ENCODE measurements at regions not wholly inside any gene's neighbourhood (a gene's known extent, or its start where the extent isn't known, plus 50 kb on each side); places are given as distances from the start of the nearest gene placed in this dataset.
"Not testable (repeated sequence)": the region's sequence is repeated elsewhere in the genome, so short reads cannot be mapped to it uniquely, and the experiment has no call there.

DNA sequence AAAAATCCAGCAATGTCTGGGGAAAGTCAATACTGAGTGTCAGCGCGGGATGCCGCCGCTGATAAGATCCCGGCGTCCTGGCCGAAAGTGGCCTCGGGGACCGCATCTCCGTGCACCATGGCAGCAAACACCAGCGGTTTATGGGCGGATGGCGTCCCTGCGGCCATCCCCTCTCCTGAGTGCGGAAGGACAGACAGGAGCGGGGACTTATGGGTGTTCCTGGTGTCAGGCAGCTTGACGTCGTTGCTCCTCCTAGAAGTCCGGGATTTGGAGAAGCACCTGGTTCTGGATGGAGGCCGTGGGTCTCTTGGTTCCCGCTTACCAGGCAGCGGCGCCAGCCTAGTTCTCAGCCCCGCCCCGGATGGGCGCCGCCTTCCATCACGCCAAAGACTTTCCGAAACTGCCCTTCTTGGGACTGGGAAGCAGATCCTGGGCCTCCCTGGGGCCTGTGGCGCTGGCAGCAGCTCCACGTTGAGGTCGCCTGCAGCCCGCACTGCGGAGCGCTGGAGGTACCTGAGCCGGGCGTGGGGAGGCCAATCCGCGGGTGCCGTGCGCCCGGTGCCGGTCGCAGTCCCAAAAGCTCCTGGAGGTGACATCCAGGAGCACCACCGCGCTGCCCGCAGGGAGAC lies 119.1 kb downstream of the CCDC74A start:
- TF ChIP-seq POLR2AphosphoS5 (IDR thresholded peaks at IDR 0.05) (no peak), POLR2A (IDR thresholded peaks at IDR 0.05) (no peak), CTCF (IDR thresholded peaks at IDR 0.05) (no peak)
- peak overlapping the region; percentile 3 to 4 for H3K4me3 ChIP-seq
- H3K27ac ChIP-seq: no peak overlapping the region
- intact Hi-C loops (cut with DNase I): no loop called here
- no peaks in the 10 kb centered on the region for H3K9me3 ChIP-seq
- H3K27me3 ChIP-seq (replicated peaks; ENCODE audit: insufficient read depth): no peaks in the 10 kb centered on the region
- DNase-seq (ENCODE audit: low spot score): no peak
- no peaks in the 10 kb centered on the region for H3K36me3 ChIP-seq
- no peaks in the 10 kb centered on the region for H3K4me1 ChIP-seq (replicated peaks)
- WGBS: 35% methylated on average over 47 of the region's 47 CpGs

DNA sequence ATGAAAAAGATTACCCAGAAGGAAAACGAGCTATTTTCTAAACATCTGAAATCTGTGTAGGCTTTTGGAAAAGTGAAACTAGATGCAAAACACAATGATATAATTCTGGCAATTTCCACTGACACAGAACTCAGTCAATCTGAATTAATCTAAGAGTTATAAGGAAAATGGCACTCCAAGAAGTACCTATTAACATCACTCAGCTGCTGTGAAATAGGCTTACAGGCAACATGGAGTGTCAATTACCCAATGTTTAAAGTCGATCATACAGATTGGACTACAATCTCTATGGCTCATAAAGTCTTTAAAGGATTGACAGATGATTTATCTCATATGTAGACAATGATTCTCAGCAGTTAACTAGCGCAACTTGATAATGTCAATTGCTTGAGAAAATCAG lies 120.9 kb downstream of the CCDC74A start:
- 39% methylated on average over 3 of the region's 3 CpGs for WGBS
- DNase-seq (ENCODE audit: low spot score); H3K27ac ChIP-seq; H3K4me1 ChIP-seq (replicated peaks); H3K27me3 ChIP-seq (replicated peaks; ENCODE audit: insufficient read depth); H3K36me3 ChIP-seq; H3K4me3 ChIP-seq; intact Hi-C loops (cut with DNase I); H3K9me3 ChIP-seq: not testable (repeated sequence)

DNA sequence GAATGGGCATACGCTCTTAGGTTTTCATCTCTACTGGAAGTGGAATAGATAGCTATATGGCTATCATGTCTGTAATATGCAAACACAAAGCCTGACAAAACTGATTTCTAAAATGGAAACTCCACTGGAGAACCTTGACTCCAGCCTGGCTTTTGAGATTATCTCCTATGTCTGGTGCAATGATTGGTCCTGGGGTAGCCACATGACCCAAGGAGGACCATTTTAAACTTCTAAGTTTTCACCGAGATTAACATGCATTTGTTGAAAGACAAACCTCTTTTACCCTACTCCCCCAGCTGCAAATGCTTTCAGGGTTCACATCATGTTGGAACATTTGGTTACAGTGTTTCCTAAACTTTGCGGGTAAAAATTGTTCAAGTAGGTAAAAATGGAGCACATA lies 124.6 kb downstream of the CCDC74A start:
- H3K27ac ChIP-seq; intact Hi-C loops (cut with DNase I); DNase-seq (ENCODE audit: low spot score); H3K36me3 ChIP-seq; H3K9me3 ChIP-seq; H3K4me1 ChIP-seq (replicated peaks); H3K27me3 ChIP-seq (replicated peaks; ENCODE audit: insufficient read depth); H3K4me3 ChIP-seq: not testable (repeated sequence)
- WGBS: 53% methylated on average over 3 of the region's 3 CpGs

DNA sequence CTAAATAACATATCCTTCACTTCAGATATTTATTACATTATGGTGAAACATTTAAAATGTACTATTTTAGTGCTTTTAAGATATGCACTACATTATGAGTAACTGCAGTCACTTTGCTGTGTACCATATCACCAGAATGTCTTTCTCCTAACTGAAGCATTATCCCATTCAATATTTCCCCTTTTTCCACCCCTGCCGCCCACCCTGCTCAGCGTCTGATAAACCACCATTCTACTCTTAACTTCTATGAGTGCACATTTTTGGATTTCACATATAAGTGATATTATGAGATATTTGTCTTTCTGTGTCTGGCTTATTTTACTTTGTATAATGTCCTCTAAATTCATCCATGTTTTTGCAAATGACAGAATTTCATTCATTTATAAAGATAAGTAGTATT lies 126.4 kb downstream of the CCDC74A start:
- H3K4me3 ChIP-seq; H3K36me3 ChIP-seq; intact Hi-C loops (cut with DNase I); DNase-seq (ENCODE audit: low spot score); H3K4me1 ChIP-seq (replicated peaks); H3K27me3 ChIP-seq (replicated peaks; ENCODE audit: insufficient read depth); H3K27ac ChIP-seq; H3K9me3 ChIP-seq: not testable (repeated sequence)
- WGBS: 78% methylated on average over 2 of the region's 2 CpGs

DNA sequence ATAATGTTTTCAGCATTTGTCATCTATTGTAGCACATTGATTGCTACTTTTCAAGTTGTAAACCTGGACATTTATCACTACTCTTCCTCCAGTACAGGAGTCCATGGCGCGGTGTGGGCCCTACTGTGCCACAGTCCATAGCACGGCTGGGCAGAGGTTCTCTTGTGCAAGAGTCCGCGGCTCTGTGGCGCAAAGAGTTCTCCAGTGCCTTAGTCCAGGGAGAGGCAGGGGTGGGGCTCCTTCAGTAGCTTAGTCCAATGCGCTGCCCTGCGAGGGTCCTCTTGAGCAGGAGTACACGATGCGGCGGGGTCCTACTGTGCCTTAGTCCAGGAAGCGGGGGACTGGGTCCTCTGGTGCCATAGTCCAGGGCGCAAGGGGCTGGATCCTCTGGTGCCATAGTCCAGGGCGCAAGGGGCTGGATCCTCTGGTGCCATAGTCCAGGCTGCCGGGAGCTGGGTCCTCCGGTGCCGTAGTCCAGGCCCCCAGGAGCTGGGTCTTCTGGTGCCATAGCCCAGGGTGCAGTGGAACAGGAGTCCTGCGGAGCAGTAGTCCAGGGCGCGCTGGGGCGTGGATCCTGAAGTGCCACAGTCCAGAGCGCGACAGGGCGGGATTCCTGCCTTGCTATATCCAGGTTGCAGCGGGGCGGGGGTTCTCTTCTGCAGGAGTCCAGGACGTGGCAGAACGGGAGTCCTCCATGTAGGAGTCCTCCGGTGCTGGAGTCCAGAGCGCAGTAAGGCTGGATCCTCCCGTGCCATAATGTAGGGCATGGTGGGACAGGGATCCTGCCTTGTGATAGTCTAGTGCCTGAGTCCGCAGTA lies 129.3 kb downstream of the CCDC74A start:
- H3K27me3 ChIP-seq (replicated peaks; ENCODE audit: insufficient read depth): no peaks in the 10 kb centered on the region
- no peak overlapping the region for H3K4me3 ChIP-seq
- no peak overlapping the region for H3K27ac ChIP-seq
- WGBS: 94% methylated on average over 32 of the region's 32 CpGs
- no peaks in the 10 kb centered on the region for H3K36me3 ChIP-seq
- no peaks in the 10 kb centered on the region for H3K4me1 ChIP-seq (replicated peaks)
- DNase-seq (ENCODE audit: low spot score): no peak
- H3K9me3 ChIP-seq: no peaks in the 10 kb centered on the region
- intact Hi-C loops (cut with DNase I): no loop called here
- TF ChIP-seq POLR2A (IDR thresholded peaks at IDR 0.05) (no peak), CTCF (IDR thresholded peaks at IDR 0.05) (no peak), POLR2AphosphoS5 (IDR thresholded peaks at IDR 0.05) (no peak)

DNA sequence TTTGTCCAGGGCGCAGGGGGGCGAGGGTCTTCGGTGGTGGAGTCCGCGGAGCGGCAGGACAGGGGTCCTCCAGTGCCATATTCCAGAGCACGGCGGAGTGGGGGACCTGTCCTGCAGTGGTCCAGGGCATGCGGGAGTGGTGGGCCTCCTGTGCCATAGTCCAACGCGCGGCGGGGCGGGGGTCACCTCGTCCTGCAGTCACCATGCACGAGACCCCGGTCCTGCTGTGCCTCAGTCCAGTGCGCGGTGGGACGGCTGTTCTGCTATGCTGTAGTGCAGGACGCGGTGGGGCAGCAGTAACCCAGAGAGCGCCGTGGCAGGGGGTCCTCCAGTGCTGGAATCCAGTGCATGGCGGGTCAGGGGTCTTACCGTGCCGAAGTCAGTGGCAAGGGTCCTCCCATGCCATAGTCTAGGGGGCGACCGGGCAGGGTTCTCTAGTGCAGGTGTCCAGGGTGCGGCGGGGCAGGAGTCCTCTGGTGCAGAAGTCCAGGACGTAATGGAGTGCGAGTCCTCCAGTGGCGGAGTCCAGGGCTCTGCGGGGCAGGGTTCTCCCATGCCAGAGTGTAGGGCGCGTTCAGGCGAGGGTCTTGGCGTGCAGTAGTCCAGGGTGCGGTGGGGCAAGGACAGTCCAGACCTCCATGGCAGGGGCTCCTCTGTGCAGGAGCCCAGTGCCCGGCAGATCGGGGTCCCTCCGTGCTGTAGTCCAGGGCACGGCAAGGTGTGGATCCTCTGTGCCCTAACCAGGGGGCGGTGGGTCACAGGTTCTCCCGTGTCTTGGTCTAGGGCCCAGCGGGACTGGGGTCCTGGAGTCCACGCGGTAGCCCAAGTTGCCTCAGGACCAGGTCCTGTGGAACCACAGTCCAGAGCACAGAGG lies 130.4 kb downstream of the CCDC74A start:
- H3K4me1 ChIP-seq (replicated peaks): no peaks in the 10 kb centered on the region
- WGBS: 96% methylated on average over 49 of the region's 49 CpGs
- no peak overlapping the region for H3K27ac ChIP-seq
- no peaks in the 10 kb centered on the region for H3K9me3 ChIP-seq
- H3K36me3 ChIP-seq: no peaks in the 10 kb centered on the region
- no peak overlapping the region for H3K4me3 ChIP-seq
- DNase-seq (ENCODE audit: low spot score): no peak
- intact Hi-C loops (cut with DNase I): no loop called here
- H3K27me3 ChIP-seq (replicated peaks; ENCODE audit: insufficient read depth): no peaks in the 10 kb centered on the region
- TF ChIP-seq POLR2A (IDR thresholded peaks at IDR 0.05) (no peak), POLR2AphosphoS5 (IDR thresholded peaks at IDR 0.05) (no peak), CTCF (IDR thresholded peaks at IDR 0.05) (no peak)

Measured in prostate gland (tissue), 2 donors.